HG03460 (cell line): ENCODE measurements at regions not wholly inside any gene's neighbourhood (a gene's known extent, or its start where the extent isn't known, plus 50 kb on each side); places are given as distances from the start of the nearest gene placed in this dataset.

Experiments
- ATAC-seq: cut with Tn5 transposase; IDR thresholded peaks from one replicate; pipeline ENCODE4 v1.9.1; 2021; ENCODE audit not compliant: unreplicated experiment

DNA sequence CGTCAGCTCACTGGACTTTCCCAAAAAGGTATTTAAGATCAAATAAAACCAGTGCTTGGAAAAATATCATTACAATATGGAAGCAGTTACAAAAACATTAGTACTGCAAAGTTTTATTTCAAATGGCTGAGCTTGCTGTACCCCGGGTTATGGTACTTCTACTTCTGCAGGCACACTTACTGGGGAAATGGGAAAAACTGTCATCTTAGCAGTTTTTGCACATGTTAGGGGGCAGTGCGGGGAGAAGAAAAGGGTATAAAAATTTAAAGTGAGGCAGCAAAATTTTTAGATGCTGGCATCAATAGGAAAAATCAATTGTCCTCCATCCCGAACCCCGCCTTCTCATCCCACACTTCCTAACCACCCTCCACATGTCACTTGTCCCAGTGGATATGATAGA, 133.4 kb downstream of the ATG4C start:
- no peak for ATAC-seq

DNA sequence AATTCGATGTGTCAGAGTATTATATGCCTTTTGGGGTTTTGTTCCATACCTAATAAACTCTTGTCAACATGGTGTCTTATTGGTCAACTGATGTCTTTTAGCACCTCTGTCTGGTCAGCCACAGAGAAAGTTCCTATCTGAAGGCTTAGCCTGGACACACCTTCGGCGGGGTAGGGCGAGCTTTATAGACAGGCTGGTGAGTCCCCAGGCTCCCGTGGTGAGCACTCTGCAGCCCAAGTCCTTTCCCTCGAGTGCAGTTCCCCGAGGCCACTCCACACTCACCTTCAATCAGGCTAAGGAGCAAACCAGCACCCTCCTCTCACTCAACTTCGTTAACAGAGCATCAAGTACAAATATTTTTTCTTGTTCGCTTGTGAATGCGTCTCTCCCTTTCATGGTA, 133.9 kb downstream of the ATG4C start:
- no peak for ATAC-seq

DNA sequence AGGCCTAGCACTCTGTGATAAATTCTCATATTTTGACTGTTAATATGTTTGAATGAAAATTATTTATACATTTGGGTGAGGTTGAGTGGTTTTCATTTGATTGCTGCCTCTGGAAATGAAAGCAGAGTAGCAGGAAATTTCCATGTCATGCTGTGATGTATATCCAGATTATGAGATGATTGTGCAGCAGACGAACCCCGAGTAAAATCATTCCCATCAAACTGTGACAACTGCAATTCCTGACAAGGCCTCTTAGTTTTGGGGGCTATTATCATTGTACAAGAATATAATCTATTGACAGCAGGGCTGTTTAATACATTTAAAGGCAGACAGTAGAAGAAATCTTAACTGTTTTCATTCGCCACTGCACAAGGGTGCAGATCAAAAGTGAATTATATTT, 134.8 kb downstream of the ATG4C start:
- no peak for ATAC-seq

DNA sequence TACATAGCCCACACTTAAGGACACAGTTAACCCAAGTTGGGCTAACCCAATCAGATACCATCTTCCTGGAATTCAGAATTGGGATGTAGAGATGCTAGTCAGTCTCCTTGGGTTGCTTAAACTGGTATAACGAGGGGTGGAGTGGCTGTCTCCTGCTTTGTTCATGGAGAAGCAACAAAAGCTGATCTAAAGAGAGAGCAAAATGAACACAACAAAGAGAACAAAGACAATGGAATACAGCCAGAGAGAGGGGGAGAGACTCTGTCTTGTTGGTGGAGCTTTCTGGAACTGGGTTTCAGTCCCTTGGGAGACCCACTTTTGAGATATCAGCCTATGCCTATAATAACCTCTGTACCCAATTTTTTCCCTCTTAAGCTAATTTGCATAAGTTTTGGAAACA, 138.1 kb downstream of the ATG4C start:
- no peak for ATAC-seq

DNA sequence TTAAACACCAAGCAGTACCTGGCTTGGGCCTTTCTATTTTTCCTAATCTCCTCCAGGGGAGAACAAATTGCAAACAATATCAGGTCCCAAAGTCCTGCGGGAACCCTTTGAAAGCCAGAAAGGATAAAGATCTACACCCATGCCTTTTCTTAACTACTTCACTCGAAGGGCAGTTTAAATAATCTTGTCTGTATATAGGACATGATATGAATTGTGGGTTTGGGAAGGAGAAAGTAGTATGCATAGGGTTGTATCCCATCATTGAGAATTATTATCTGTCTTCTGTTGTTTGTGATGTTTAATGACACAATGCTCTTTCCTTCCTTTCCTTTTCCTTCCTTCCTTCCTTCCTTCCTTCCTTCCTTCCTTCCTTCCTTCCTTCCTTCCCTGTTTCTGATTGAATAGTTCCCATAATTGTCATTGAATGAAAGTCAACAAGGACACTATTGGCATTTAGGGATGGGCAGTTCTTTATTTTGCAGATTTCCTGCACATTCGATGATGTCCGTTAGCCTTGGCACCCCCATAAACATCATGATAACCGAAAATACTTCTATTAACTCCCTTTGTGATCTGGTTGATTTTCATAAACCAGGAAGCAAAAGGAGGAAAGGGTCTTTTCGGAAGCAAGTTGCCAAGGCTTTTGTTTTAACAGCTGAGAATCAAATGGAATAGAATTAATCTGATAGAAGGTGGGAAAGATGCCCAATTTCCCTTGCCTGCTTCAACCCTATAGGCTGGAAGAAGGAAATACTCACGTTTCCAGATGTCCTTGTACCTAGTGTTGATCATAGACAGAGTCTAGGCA, 141.3 kb downstream of the ATG4C start:
- ATAC-seq = no peak

DNA sequence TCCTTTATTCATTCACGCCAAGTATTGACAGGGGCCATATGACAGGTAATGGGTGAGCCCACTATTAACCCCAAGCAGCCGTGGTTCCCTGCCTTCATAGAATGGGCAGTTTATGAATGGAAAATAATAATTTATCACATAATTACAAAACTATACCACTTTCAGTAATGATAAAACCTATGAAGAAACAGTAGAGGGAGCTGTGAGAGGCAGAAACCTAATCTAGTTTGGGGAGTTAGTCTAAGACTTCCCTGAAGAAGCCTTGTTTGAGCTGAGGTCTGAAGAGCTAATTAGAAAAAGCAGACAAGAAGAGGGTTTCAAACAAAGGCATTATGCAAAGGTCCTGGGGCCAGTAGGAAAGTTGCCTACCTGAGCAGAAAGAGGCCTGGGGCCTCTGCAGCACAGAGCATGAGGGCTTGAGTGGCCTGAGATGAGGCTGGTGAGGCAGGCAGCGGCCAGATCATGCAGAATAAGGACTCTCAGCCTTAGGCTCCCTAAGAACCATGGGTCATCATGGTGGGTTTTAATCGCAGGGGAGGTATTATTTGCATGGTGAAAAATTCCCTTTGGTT, 142.8 kb downstream of the ATG4C start:
- no peak for ATAC-seq

DNA sequence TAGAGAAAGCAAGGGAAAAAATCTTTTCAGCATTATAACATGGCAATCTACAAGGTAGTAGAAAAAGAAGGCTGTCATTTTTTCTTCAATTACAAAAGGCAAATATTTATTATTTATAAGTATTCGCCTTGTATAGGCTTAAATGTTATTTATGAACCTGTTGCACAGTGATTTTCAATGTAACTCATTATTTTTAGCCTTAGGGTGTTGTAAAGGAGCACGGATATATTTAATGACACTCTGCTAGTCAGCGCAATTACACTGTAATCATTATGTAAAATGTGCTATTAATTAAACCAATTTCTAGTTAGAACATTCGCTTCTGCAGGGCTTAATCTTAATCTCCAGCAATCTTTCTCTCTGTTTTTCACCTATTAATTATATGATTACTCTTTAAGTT, 145.0 kb downstream of the ATG4C start:
- ATAC-seq = no peak

DNA sequence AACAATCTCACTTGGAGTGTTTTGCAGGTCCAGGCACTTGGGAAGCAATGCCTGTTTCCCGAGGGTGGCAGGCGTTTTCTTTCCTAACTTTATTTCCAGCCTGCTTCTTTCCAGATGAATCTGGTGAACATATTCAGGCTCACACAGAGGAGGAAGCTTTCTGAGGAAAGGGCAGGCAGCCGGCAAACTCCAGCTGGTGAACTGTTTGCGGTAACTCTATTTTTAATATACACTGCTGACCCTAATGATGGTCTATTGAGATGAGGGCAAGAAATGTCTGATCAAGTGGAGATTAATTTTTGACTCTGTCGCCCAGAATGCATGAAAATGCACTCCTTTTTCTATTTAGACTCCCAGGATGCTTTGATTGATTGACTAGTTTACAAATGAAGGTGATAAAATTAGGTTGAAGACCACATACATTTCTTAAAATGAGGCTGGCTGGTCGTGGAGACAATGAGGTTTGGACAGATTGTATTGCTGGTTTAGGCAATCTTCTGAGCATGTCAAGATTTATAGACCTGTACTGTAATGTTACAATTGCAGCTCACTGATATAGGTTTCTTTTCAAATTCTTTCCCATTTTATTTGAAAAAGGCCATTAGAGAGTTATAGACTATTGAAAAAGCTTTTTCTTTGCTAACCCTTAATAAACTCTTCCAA, 153.8 kb downstream of the ATG4C start:
- no peak for ATAC-seq

DNA sequence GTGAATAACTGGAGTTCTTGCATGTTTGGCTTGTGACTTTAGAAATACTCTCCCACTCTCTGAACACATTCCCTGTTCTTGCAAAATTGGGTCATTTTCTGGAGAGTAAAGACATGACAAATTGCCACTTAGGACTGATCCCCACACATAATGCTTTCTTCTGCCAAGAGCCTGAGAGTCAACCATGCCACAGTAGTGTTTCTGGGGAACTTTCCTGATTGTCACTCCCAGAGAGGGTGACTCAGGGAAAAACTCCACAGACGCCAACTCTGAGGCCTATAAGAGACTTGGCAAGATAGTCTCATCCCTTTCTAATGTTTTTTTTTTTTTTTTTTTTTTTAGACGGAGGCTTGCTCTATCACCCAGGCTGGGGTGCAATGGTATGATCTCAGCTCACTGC, 157.8 kb downstream of the ATG4C start:
- ATAC-seq = no peak

DNA sequence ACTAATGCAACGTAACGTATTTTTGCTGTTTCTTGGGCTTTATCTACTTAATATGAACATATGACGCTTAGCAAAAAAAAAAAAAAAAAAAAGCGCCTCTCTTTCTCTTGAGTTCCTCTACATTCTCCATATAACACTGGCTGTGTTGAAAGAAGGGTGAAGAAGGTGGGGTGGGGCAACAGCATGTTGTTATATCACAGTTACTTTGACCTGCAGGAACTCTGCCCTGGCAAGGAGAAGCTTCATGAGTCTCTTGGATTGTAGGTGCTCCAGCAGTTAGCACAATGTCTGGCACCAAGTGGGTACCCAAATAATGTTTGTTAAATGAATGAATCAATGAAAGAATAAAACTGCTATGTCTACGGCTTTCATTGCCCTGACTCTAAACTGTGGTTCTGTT, 162.6 kb downstream of the ATG4C start:
- no peak for ATAC-seq

DNA sequence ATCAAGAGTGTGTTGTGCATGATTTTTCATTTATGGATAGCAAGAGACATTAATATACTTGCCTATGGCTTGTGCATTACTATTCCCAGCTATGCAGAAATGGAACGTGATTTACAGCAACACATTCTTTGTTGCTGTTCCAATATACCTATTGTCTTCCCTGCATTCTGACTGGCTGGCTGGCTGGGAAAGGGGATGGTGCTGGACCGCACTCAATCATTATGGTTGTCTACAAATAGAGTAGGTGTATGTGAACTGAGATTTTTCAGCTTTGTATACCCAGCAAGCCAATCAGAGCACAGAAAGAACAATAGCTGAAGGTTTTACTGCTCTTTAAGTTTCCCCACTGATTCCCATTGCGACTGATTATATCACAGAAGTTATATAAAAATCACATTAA, 167.5 kb downstream of the ATG4C start:
- no peak for ATAC-seq

DNA sequence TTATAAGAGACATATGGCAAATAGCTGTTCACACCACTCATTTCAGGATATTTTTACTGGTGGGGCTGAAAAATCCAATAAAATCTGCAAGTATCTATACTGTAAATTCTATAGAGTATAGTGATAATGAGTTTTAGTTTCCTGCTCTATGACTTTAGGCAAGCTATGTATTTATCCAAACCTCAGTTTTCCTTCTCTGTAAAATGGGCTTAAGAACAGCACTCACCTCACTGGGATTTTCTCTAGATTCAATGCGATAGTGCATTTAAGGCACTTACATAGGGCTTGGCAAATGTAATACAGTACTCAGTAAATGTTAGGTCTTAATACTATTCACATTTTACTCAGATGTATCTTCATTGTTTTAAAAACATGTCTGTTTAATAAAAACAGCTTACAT, 168.7 kb downstream of the ATG4C start:
- ATAC-seq = no peak

DNA sequence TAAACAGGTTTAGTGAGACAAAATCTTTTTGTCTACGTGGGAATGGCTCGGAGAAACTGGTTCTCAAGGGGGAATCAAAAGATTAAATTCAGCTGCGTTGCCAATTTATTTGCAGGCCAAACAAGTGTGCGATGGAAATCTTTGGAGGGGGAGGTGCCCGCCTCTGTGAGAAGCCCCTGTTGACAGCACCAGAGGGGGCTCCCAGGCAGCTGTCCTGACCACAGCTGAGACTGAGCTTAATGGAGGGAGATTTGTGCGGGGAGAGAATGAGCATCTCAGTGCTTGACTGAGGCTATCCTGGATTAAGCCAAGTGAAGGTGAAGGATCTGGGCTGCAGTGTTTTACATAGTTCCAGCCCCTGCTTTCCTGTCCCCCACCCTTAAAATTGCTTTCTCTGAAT, 169.7 kb downstream of the ATG4C start:
- ATAC-seq = no peak

DNA sequence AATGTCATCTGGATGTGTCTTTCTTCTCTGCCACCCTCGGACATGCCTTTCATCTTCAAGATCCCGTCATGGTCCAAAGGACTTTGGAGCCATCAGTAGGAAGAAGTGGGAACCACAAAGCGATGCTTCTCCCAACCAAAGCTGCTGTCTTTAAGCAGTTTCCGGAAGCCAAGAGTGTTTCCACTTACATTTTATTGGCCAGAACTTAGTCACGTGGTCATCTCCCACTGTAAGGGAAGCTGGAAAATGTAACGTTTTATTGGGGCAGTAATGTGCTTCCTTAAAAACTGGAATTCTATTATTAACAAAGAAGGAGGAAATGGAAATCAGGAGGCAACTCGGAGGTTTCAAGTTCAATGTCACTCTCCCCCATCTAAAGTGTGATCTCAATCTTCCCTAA, 170.8 kb downstream of the ATG4C start:
- no peak for ATAC-seq

DNA sequence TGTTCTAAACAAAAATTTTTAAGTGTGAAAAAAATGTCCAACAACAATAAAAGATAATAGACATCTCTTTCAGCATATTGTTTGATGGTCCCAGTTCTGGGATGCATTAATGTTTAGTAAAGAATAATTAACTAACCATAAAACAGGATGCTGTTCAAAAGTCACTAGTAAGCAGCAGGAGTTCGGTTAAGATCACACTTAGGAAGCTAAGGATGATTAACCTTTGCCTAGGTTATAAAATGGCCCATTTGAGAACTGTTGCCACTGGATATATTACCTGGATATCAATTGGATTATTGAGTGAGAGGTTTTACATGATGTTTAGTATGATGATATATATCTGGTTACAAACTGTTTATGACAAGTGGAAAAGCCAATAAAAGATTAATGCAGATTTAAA, 171.7 kb downstream of the ATG4C start:
- ATAC-seq = no peak

DNA sequence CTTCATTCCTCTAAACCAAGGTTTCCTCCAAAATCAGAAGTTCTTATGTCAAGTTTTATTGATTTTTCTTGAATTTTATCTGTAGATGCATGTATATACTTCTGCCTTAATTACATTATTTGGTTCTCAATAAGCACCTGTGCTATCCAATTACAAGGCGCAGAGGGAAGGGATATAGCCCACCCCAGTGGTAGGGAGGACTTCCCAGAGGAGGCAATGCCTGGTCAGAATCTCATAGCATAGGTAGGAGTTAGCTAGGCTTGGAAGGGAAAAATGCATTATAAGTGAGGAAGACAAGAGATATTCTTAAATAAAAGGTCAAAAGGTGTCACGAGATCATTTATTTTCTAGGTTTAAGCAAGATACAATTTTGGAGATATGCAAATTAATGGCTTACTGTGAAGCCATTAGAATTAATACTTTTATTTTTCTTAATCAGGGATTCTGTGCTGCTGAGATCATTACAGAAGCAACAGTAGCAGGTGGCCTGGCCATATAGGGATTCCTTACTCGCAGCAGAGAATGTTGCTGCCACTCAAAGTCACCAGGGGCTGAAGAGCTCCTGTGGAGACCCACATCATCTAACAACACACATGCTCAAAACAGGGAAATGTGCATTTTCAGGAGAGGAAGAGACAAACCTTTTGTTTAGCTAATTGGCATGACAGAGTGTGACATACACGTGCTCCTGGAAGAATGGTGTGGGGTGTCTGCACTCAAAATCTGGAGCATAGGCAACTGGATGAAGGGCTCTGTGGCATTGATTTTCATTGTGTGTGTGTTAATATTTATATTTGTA, 178.3 kb downstream of the ATG4C start:
- no peak for ATAC-seq

DNA sequence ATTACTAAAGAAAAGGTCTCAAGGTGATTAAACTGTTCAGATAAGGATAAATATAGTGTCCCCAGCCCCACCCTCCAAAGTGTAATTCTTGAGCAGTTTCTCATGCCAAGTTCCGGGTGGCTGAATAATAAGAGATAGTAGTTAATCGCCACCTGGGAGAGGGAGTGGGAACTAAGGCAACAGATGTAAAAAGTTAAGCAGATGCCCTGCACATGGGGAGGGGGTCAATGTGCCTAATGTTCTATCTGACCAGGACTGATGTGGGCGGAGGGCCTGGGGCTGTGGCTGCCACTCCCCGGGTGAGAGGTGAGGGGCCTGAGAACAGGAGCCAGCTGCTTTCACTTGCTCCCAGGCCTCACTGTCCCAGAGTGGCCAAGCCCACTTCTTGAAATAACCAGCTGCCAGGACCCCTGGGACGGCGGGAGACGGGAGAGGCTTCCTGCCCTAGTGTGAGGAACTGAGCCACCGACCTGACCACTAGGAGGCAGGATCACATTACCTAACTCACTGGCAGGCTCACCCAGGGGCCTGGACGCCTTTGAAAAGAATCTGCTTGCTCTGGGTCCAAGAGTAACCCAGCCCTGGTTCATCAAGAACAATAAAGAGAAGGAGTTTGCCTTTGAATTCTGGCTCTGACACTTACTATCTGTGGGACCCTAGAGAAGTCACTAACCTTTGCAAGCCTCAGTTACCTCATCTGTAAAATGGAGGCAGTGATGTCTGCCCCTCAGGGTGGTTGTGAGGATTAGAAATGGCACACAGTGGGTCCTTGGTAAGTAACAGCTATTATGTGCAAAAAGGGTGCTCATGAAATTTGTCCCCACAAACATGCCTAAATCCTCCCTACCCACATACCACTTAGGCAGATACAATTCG, 179.2 kb downstream of the ATG4C start:
- ATAC-seq = peak; percentile 52

DNA sequence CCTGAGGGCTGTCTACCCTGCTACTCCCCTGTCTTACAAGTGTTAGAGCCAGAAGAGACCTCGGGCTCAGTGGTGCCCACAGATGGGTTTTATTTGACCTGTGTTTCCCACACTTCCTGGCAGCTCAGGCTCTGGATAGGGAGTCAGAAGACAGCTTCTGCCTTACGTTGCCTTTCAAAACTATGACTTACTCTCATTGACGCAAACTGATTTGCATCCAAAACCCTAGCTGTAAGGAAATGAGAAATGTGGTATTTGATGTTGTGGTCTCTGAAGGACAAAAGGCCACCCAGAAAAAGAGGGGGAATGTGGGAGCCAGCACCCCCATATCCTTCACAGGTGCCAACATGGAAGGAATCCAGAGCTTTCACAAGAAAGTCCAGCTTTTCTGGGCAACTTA, 180.2 kb downstream of the ATG4C start:
- ATAC-seq = no peak

DNA sequence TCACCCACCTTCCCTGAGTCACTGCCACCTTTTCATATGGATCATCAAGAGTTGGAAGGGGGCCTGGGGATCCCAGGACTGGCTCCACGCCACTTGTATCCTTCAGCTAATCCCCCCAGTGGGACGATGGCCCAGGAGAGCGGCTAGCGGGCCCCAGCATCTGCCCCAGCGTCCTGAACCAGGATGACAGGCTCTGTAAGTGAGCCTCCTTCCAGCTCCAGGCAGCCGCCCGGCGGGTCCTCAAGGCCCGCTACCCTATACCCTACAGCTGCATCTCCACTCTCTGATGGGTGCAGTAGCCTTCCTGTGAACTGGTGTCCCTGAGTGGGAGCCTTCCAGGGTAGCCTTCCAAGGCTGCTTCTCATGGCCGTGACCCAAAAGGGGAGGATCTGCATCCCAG, 183.1 kb downstream of the ATG4C start:
- no peak for ATAC-seq

DNA sequence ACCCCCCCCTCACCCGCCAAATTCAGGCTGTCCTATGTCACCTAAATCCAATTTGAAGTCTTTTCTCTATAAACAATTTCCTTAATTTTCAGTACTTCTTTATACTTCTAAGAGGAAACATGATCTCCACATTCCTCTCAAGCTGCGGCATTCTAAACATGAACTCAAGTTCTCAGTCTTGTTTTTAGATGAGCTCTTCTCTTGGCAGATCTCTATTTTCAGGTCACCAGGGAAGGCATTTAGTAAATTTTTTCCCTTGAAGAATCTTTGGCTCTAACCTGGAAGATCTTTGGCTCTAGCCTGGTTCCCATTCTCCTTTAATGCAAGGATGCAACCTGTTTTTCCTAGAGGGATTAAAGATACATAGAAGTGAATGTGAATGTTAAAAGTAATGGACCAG, 193.4 kb downstream of the ATG4C start:
- no peak for ATAC-seq

DNA sequence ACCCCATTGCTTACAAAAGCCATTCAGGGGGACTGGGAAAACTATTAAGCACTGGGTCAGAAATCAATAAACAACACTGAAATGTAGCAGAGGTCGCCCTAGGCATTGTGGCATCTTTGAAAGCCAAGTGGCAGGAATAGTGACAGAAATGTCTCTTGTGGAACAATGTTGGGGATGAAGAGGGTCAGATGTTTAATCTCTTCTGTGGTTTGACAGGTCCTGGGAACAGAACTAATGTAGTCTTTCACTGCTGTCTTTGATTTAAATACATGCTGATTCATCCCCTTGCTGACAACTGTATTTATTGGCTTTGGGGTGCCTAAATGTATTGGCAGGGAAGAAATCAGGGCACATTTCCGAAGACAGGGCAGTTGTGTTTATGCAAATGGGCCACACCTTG, 194.8 kb downstream of the ATG4C start:
- no peak for ATAC-seq
